AG04450 (cell line): ENCODE measurements at regions not wholly inside any gene's neighbourhood (a gene's known extent, or its start where the extent isn't known, plus 50 kb on each side); places are given as distances from the start of the nearest gene placed in this dataset.
"Not testable (repeated sequence)": the region's sequence is repeated elsewhere in the genome, so short reads cannot be mapped to it uniquely, and the experiment has no call there.

Source experiments
- CTCF ChIA-PET: fragments of 300-600, 350-600 bp; formaldehyde crosslinking; extraction: SDS; loops from one replicate; lab custom pipeline; 2022; ENCODE audit warnings: antibody characterized with exemption, inconsistent platforms; lab: Charles Lee
- POLR2A ChIA-PET: fragments of 350-600 bp; formaldehyde crosslinking; extraction: SDS; loops from one replicate; lab custom pipeline; 2021; ENCODE audit warnings: antibody characterized with exemption, inconsistent platforms; lab: Yijun Ruan, JAX
- DNase-seq: peaks from one replicate; pipeline ENCODE4 v3.0.0-alpha.2; 2011; ENCODE audit warnings: low read depth, low spot score
- H3K27ac ChIP-seq: one replicate; pipeline ENCODE4 v1.5.1; 2012; ENCODE audit warnings: low read depth, low read length, control low read depth
- H3K27me3 ChIP-seq: one replicate; pipeline ENCODE4 v1.6.0; 2012; ENCODE audit warnings: low read length; ENCODE audit not compliant: control insufficient read depth, insufficient read depth
- H3K4me3 ChIP-seq: 2 replicates; pipeline ENCODE4 v1.5.1; 2011; ENCODE audit warnings: mild to moderate bottlenecking, low read depth, low read length, control low read depth
- H3K9me3 ChIP-seq: 2 replicates; pipeline ENCODE4 v1.5.1; 2012; ENCODE audit warnings: low read length; ENCODE audit not compliant: control insufficient read depth, insufficient read depth
- TF ChIP-seq, protein P1 (sequence below): IDR thresholded peaks from 2 replicates; pipeline ENCODE4 v1.5.1; 2011; ENCODE audit warnings: low read depth, low read length, control low read depth, inconsistent platforms

DNA sequence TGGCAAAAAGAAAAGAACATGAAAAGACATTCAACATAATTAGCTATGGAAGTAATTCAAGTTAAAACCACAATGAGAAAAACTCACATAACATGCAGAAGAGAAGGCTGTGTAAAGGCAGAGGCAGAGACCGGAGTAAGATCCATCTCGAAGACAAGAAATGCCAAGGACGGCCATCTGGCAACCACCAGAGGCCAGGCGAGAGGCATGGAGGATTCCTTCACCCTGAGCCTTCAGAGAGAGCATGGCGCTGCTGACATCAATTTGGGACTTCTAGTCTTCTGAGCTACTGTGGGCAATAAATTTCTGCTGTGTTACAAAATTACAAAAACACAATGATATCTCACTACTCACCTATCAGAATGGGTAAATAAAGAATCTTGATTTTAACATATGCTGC lies 381.0 kb downstream of the TSHZ3 start:
- POLR2A ChIA-PET = no interaction called here
- Histone ChIP-seq H3K4me3 (no peak overlapping the region), H3K27ac (no peak overlapping the region), H3K9me3 (no peaks in the 10 kb centered on the region), H3K27me3 (no peaks in the 10 kb centered on the region)
- CTCF ChIA-PET = no interaction called here
- TF ChIP-seq, protein P1, sequence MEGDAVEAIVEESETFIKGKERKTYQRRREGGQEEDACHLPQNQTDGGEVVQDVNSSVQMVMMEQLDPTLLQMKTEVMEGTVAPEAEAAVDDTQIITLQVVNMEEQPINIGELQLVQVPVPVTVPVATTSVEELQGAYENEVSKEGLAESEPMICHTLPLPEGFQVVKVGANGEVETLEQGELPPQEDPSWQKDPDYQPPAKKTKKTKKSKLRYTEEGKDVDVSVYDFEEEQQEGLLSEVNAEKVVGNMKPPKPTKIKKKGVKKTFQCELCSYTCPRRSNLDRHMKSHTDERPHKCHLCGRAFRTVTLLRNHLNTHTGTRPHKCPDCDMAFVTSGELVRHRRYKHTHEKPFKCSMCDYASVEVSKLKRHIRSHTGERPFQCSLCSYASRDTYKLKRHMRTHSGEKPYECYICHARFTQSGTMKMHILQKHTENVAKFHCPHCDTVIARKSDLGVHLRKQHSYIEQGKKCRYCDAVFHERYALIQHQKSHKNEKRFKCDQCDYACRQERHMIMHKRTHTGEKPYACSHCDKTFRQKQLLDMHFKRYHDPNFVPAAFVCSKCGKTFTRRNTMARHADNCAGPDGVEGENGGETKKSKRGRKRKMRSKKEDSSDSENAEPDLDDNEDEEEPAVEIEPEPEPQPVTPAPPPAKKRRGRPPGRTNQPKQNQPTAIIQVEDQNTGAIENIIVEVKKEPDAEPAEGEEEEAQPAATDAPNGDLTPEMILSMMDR = peak; percentile 27; the same call in 1 of the 2 replicates
- no peak for DNase-seq

DNA sequence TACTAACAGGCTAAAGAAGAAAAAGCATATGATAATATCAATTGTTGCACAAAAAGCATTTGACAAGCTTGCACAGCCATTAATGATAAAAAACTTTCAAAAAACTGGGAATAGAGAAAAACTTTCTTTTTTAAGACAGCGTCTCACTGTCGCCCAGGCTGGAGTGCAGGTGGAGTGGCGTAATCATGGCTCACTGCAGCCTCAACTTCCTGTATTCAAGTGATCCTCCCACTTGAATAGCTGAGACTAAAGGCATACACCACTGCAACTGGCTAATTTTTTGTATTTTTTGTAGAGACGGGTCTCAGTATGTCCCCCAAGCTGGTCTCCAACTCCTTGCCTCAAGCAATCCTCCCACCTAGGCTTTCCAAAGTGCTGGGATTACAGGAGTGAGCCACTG lies 382.8 kb downstream of the TSHZ3 start:
- no peaks in the 10 kb centered on the region for H3K27me3 ChIP-seq
- CTCF ChIA-PET = no interaction called here
- H3K27ac ChIP-seq = no peak overlapping the region
- no peak for DNase-seq
- H3K4me3 ChIP-seq = no peak overlapping the region
- no peaks in the 10 kb centered on the region for H3K9me3 ChIP-seq
- TF ChIP-seq, protein P1 = no peak
- POLR2A ChIA-PET = no interaction called here

DNA sequence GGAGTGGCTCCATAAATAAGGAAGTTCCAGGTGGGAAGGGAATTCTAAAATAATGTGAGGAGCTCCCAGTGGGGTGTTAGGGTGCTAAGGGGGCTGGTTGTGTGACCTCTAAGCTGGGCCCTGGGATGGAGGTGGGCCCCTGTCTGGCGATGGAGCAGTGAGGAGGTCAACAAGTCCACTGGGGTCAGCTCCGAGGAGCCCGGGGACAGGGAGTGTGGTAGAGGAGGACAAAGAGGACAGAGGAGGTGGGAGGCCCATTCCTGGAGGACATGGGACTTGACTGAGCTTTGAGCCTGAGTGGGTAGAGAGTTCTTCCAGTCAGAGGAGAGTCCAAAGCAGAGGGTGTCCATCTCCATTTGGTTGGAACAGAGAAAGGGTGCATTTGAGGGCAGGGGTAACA lies 390.2 kb downstream of the TSHZ3 start:
- TF ChIP-seq, protein P1 = no peak
- H3K27ac ChIP-seq = no peak overlapping the region
- POLR2A ChIA-PET = no interaction called here
- no peak overlapping the region for H3K4me3 ChIP-seq
- CTCF ChIA-PET = interaction anchor here (2.0 kb wide), 1 partner anchor 1266 kb away, joined by 4 read pairs; no protein-coding TSS in a partner anchor
- no peaks in the 10 kb centered on the region for H3K9me3 ChIP-seq
- H3K27me3 ChIP-seq = no peaks in the 10 kb centered on the region
- DNase-seq = no peak

DNA sequence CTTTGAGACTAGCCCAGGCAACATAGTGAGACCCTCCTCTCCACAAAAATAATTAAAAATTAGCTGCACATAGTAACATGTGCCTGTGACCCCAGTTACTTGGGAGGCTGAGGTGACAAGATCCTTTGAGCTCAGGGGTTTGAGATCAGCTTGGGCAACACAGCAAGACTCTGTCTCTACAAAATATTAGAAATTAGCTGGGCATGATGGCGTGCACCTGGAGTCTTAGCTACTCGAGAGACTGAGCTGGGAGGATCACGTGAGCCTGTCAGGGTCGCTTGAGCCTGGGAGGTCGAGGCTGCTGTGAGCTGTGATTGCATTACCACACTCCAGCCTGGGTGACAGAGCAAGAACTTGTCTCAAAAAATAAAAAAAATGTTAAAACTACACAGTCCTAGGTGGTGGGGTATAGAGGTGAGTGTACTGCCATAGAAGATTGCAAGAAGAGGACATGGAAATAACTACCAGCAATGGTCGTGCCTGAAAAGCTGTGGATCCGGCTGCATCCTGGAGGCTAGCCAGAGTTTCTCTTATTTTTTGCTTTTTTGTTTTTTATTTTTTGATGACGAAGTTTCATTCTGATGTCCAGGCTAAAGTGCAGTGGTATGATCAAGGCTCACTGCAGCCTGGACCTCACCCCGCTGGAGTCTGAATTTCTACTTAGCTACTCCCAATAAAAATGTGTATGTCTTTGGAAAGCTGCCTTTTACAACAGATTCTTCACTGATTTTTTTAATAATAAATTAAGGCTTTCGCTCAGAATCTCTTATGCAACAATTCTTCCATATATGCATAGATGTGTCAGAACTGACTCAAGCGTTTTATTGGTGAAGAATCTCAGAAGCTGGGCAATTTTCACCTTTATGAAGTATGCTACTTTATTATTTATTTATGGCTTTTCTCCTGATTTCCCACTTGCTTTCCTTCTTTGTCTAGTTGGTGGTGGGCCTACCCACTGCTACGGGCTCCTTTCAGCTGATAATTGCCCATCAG lies 393.8 kb downstream of the TSHZ3 start:
- Histone ChIP-seq H3K4me3 (no peak overlapping the region), H3K9me3 (no peaks in the 10 kb centered on the region), H3K27me3 (no peaks in the 10 kb centered on the region), H3K27ac (no peak overlapping the region)
- TF ChIP-seq, protein P1 = no peak
- CTCF ChIA-PET = no interaction called here
- no peak for DNase-seq
- POLR2A ChIA-PET = no interaction called here

DNA sequence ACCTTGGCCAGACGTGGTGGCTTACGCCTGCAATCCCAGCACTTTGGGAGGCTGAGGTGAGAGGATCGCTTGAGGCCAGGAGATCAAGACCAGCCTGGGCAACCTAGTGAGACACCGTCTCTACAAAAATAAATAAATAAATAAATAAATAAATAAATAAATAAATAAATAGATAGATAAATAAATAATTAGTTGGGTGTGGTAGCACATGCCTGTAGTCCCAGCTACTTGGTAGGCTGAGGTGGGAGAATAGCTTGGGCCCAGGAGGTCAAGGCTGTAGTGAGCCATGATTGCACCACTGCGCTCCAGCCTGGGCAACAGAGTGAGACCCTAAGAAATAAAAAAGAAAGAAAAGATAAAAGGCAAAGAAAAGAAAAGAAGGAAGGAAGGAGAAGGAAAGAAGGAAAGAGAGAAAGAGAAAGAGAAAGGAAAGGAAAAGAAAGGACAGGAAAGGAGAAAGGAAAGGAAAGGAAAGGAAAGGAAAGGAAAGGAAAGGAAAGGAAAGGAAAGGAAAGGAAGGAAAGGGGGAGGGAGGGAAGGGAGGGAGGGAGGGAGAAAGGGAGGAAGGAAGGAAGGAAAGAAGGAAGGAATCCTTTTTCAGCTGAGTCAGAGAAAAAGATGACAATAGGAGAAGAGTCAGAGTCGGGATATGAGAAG lies 404.8 kb downstream of the TSHZ3 start:
- POLR2A ChIA-PET, CTCF ChIA-PET: not testable (repeated sequence)

More for the DNA sequence above, 404.8 kb downstream of the TSHZ3 start:
- not testable (repeated sequence) for H3K4me3 ChIP-seq, H3K9me3 ChIP-seq, H3K27me3 ChIP-seq, H3K27ac ChIP-seq, DNase-seq
